ENCODE measurements at regions not wholly inside any gene's neighbourhood (a gene's known extent, or its start where the extent isn't known, plus 50 kb on each side); places are given as distances from the start of the nearest gene placed in this dataset.

GRCh38 chr17:63358111-63358839 lies 87.8 kb downstream of the CYB561 start:
- TF ChIP-seq CTCF (conservative IDR thresholded peaks at IDR 0.05; ENCODE audit: low read depth, low read length) = no peak
- no peak overlapping the region for H3K4me3 ChIP-seq (ENCODE audit: low read length)
- no peak for DNase-seq (ENCODE audit: low read depth)

GRCh38 chr17:63358956-63359355 lies 87.2 kb downstream of the CYB561 start:
- no peak overlapping the region for H3K4me3 ChIP-seq (ENCODE audit: low read length)
- no peak for DNase-seq (ENCODE audit: low read depth)
- TF ChIP-seq CTCF (conservative IDR thresholded peaks at IDR 0.05; ENCODE audit: low read depth, low read length) = no peak

- TF ChIP-seq CTCF (conservative IDR thresholded peaks at IDR 0.05; ENCODE audit: low read depth, low read length) = no peak
- DNase-seq (ENCODE audit: low read depth) = no peak
- no peak overlapping the region for H3K4me3 ChIP-seq (ENCODE audit: low read length)
Observed at GRCh38 chr17:63361182-63361581, 84.9 kb downstream of the CYB561 start.

- H3K4me3 ChIP-seq (ENCODE audit: low read length) = no peak overlapping the region
- no peak for DNase-seq (ENCODE audit: low read depth)
- TF ChIP-seq CTCF (conservative IDR thresholded peaks at IDR 0.05; ENCODE audit: low read depth, low read length) = no peak
Observed at GRCh38 chr17:63362115-63362514, 84.0 kb downstream of the CYB561 start.

- no peak for TF ChIP-seq CTCF (conservative IDR thresholded peaks at IDR 0.05; ENCODE audit: low read depth, low read length)
- DNase-seq (ENCODE audit: low read depth) = no peak
- H3K4me3 ChIP-seq (ENCODE audit: low read length) = no peak overlapping the region
Observed at GRCh38 chr17:63364387-63364786, 81.7 kb downstream of the CYB561 start.

- no peak for TF ChIP-seq CTCF (conservative IDR thresholded peaks at IDR 0.05; ENCODE audit: low read depth, low read length)
- DNase-seq (ENCODE audit: low read depth) = no peak
Observed at GRCh38 chr17:63364944-63365343, 81.2 kb downstream of the CYB561 start.

More at GRCh38 chr17:63364944-63365343, 81.2 kb downstream of the CYB561 start:
- no peak overlapping the region for H3K4me3 ChIP-seq (ENCODE audit: low read length)
